Raji (cell line): ENCODE measurements at regions not wholly inside any gene's neighbourhood (a gene's known extent, or its start where the extent isn't known, plus 50 kb on each side); places are given as distances from the start of the nearest gene placed in this dataset.

ENCODE experiments used
- POLR2A ChIP-seq: IDR thresholded peaks from 2 replicates; pipeline ENCODE4 v1.6.1; 2011; ENCODE audit warnings: low read depth, low read length, control low read depth; ENCODE audit not compliant: insufficient read depth

DNA sequence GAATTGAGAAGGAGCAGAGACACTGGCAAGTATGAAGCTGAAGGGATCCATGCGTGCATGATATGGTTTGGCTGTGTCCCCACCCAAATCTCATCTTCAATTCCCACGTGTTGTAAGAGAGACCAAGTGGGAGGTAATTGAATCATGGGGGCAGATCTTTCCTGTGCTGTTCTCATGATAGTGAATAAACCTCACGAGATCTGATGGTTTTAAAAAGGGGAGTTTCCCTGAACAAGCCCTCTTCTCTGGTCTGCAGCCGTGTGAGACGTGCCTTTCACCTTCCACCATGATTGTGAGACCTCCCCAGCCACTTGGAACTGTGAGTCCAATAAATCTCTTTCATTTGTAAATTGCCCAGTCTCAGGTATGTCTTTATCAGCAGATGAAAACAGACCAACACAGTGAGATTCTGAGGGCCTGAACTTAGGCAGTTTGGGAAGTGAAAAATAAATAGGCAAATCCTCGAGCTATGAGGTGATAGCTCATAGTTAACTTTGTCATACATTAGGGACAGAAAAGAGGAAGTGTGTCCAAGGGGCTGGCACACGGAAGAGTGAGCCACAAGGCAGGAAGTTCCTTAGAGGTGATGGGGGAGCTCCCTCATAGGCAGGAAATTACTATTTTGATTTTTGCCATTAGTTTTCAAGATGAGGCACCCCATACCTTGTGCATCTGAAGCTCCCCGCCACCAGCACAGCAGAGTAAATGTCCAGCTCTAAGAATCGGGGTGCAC is 658.8 kb upstream of the ID2 start:
- no peak for TF ChIP-seq POLR2A

GRCh38 chr2:8024506-8024905 is 657.4 kb upstream of the ID2 start:
- TF ChIP-seq POLR2A: no peak

- no peak for TF ChIP-seq POLR2A
Observed at GRCh38 chr2:8026381-8026780, 655.5 kb upstream of the ID2 start.

- TF ChIP-seq POLR2A: no peak
Observed at GRCh38 chr2:8027387-8027786, 654.5 kb upstream of the ID2 start.

GRCh38 chr2:8028036-8028435 is 653.8 kb upstream of the ID2 start:
- TF ChIP-seq POLR2A: no peak

DNA sequence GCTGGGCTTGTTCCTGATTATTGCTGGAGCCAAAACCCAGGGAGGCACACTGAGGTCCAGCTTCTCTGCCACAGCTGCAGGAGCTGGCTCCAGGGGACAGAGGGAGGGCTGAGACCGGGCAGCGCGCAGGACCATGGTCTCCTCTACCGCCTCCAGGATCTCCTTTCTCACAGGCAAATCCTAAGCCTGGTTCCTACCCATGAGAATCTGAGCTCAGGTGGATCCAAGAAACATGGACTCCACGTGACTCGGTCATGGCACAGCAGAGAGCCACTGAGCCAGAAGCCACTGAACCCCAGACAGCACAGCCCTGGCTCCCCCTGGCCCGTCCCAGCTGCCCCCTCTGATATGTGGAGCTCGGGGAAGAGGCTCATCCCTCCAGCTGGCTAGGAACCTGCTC is 653.4 kb upstream of the ID2 start:
- no peak for TF ChIP-seq POLR2A

GRCh38 chr2:8028981-8029380 is 652.9 kb upstream of the ID2 start:
- TF ChIP-seq POLR2A: no peak

- TF ChIP-seq POLR2A: no peak
Observed at GRCh38 chr2:8030573-8031303, 651.1 kb upstream of the ID2 start.

DNA sequence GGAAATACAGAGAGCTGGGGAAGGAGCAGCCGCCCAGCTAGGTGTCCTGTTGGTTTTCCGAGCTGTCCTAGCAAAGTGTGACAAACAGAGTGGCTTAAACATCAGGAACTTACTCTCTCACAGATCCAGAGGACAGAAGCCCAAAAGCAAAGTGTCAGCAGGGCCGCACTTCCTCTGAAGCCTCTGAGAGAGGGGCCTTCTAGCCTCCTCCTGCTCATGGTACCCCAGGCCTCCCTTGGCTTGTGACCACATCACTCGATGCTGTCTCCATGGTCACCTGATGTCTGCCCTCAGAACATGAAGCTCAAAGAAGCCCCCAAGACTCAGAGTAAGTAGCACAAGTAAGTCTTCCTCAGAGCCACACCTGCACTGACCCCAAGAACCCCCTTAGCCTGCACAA is 650.5 kb upstream of the ID2 start:
- no peak for TF ChIP-seq POLR2A

- no peak for TF ChIP-seq POLR2A
Observed at GRCh38 chr2:8033546-8034096, 648.2 kb upstream of the ID2 start.

DNA sequence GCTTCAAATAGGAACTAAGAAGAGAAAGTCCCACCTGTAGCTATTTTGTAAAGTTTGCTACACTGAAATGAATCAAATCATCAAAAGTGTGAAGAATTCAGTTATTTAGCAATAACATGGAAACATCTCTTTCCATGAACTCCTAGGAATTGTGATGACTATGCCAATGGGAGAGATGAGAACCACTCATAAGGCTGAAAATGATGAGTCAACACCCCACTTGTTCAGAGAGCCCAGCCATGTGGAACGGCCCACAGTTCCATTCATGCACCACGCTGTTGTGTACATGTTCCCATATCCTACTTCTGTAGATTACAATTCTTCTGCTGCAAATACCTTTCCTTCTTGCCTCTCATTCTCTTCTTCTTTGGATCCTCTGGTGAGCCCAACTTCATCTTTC is 645.5 kb upstream of the ID2 start:
- no peak for TF ChIP-seq POLR2A

DNA sequence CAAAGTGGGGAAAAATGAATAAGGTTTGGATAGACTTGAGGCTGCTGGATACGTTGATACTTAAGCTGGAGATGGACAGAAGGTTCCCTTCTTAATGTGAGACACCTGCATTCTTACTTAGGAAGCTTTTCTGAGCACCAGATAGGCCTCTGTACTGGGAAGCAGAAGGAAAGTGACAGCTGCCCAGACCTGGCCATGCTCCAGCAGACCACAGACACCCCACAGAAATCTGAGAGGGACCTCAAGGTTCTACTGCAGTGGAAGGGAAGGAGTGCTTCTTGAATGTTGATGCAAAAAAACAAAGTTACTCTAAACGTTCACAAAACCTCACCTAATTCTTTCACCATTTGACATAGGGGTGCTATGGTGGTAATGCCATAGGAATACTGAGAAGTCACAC is 642.1 kb upstream of the ID2 start:
- no peak for TF ChIP-seq POLR2A

DNA sequence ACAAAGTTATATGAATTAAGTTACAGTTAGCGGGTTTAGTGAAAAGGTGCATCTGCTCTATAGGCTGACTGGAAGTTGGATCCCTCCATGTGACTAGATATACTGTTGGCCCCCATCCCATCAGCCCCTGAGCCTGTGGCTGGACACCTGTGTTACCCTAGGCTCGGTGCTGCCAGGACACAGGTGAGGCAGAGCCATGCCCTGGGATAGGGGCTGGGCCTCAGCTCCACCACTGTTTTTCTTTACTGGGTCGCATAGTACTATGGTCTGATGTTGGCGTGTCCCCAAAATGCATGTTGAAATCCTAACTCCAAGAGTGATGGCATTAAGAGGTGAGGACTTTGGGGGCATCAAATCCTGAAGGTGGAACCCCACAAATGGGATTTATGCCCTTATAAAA is 638.6 kb upstream of the ID2 start:
- no peak for TF ChIP-seq POLR2A

DNA sequence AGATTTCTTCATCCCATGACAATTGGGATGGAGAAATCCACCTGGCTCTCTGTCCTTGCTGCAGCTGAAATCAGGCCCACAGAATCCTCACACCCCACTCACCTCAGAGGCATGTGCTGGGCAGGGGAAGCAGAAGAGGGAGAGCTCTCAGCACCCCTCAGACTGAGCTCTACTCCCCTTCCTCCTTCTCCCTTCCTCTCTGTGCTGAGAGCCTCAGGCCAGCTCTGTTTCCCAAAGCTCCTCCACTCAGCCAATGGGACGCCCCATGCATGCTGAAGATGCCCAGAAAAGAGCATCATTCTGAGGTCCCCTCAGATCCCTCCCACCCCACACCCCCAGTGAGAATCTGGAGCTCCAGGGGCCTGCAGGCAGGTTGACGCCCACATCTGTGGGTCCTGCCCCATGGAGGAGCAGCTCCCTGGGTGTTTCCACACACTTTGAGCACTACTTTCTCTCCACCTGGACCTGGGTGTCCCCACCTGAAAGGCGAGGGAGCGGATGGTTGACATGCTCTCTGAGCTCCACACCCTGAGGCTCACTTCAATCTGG is 637.7 kb upstream of the ID2 start:
- no peak for TF ChIP-seq POLR2A

- TF ChIP-seq POLR2A: no peak
Observed at GRCh38 chr2:8045081-8045614, 636.7 kb upstream of the ID2 start.

DNA sequence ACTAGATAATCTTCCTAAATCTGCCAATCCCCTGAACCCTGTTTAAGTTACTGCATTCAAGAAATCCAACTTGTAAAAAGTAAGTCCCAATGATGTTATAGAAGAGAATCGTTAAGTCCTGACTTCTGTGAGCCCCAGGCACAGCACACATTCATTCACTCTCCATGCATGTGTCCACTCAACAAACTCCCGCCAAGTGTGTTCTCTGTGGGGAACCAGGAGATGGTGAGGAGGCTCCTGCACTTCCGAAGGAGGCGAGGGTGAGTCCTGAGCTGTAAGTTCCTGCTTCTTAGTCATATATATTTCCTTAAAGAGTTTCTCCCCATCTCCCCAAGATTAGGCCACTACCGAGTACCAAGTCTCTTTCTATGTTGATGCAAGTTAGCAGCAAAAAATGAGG is 635.0 kb upstream of the ID2 start:
- TF ChIP-seq POLR2A: no peak
